ENCODE measurements at regions not wholly inside any gene's neighbourhood (a gene's known extent, or its start where the extent isn't known, plus 50 kb on each side); places are given as distances from the start of the nearest gene placed in this dataset.

GRCh38 chr6:131418441-131418840, 154.6 kb upstream of the ARG1 start:
- DNase-seq (no peak), ATAC-seq (ENCODE audit: insufficient read depth, low FRiP score) (no peak)
- Histone ChIP-seq H3K9ac (ENCODE audit: insufficient read depth in 1 of 2, low read length in 2 of 2) (no peak overlapping the region), H3K4me3 (no peak overlapping the region), H3K27me3 (ENCODE audit: control insufficient read depth in 3 of 3, insufficient read depth in 3 of 3, low read length in 2 of 3) (no peaks in the 10 kb centered on the region), H3K9me3 (ENCODE audit: control insufficient read depth in 4 of 4, insufficient read depth in 3 of 4, low read length in 3 of 4) (peaks cover 0 to 3% (median 0%) of the 10 kb centered on the region in 4 donors), H3K4me1 (ENCODE audit: control insufficient read depth in 5 of 5, insufficient read depth in 5 of 5, low read length in 5 of 5) (no peaks in the 10 kb centered on the region), H3K27ac (ENCODE audit: low read depth in 1 of 2, low read length in 1 of 2) (no peak overlapping the region), H3K36me3 (ENCODE audit: control insufficient read depth in 4 of 4, insufficient read depth in 4 of 4, low read length in 4 of 4) (no peaks in the 10 kb centered on the region)
- TF ChIP-seq CTCF (IDR thresholded peaks at IDR 0.05; ENCODE audit: control extremely low read depth, extremely low read depth), result no peak
- WGBS, 2 donors, result 63 to 68% methylated on average over 5 of the region's 5 CpGs

- 37 to 72% methylated on average over 1 of the region's 1 CpG for WGBS, 2 donors
- no peak for TF ChIP-seq CTCF (IDR thresholded peaks at IDR 0.05; ENCODE audit: control extremely low read depth, extremely low read depth)
Observed at GRCh38 chr6:131419702-131420101, 153.3 kb upstream of the ARG1 start.

GRCh38 chr6:131424016-131424415, 149.0 kb upstream of the ARG1 start:
- peaks cover 0 to 2% (median under 1%) of the 10 kb centered on the region in 4 donors for H3K9me3 ChIP-seq (ENCODE audit: control insufficient read depth in 4 of 4, insufficient read depth in 3 of 4, low read length in 3 of 4)
- no peak for TF ChIP-seq CTCF (IDR thresholded peaks at IDR 0.05; ENCODE audit: control extremely low read depth, extremely low read depth)
- H3K4me1 ChIP-seq (ENCODE audit: control insufficient read depth in 5 of 5, insufficient read depth in 5 of 5, low read length in 5 of 5), result no peaks in the 10 kb centered on the region
- ATAC-seq (ENCODE audit: insufficient read depth, low FRiP score) (no peak), DNase-seq (no peak)
- H3K4me3 ChIP-seq, result no peak overlapping the region
- no peak overlapping the region for H3K9ac ChIP-seq (ENCODE audit: insufficient read depth in 1 of 2, low read length in 2 of 2)
- no peak overlapping the region for H3K27ac ChIP-seq (ENCODE audit: low read depth in 1 of 2, low read length in 1 of 2)
- H3K27me3 ChIP-seq (ENCODE audit: control insufficient read depth in 3 of 3, insufficient read depth in 3 of 3, low read length in 2 of 3), result no peaks in the 10 kb centered on the region
- no peaks in the 10 kb centered on the region for H3K36me3 ChIP-seq (ENCODE audit: control insufficient read depth in 4 of 4, insufficient read depth in 4 of 4, low read length in 4 of 4)

More at GRCh38 chr6:131419702-131420101, 153.3 kb upstream of the ARG1 start:
- ATAC-seq (ENCODE audit: insufficient read depth, low FRiP score) (no peak), DNase-seq (no peak)
- Histone ChIP-seq H3K36me3 (ENCODE audit: control insufficient read depth in 4 of 4, insufficient read depth in 4 of 4, low read length in 4 of 4) (no peaks in the 10 kb centered on the region), H3K27me3 (ENCODE audit: control insufficient read depth in 3 of 3, insufficient read depth in 3 of 3, low read length in 2 of 3) (no peaks in the 10 kb centered on the region), H3K9me3 (ENCODE audit: control insufficient read depth in 4 of 4, insufficient read depth in 3 of 4, low read length in 3 of 4) (peaks cover 0 to 3% (median 0%) of the 10 kb centered on the region in 4 donors), H3K9ac (ENCODE audit: insufficient read depth in 1 of 2, low read length in 2 of 2) (no peak overlapping the region), H3K4me1 (ENCODE audit: control insufficient read depth in 5 of 5, insufficient read depth in 5 of 5, low read length in 5 of 5) (no peaks in the 10 kb centered on the region), H3K4me3 (no peak overlapping the region), H3K27ac (ENCODE audit: low read depth in 1 of 2, low read length in 1 of 2) (no peak overlapping the region)

GRCh38 chr6:131424475-131424874, 148.6 kb upstream of the ARG1 start:
- Histone ChIP-seq H3K27me3 (ENCODE audit: control insufficient read depth in 3 of 3, insufficient read depth in 3 of 3, low read length in 2 of 3) (no peaks in the 10 kb centered on the region), H3K4me1 (ENCODE audit: control insufficient read depth in 5 of 5, insufficient read depth in 5 of 5, low read length in 5 of 5) (no peaks in the 10 kb centered on the region), H3K9ac (ENCODE audit: insufficient read depth in 1 of 2, low read length in 2 of 2) (no peak overlapping the region), H3K9me3 (ENCODE audit: control insufficient read depth in 4 of 4, insufficient read depth in 3 of 4, low read length in 3 of 4) (peaks cover 0 to 2% (median 0%) of the 10 kb centered on the region in 4 donors), H3K36me3 (ENCODE audit: control insufficient read depth in 4 of 4, insufficient read depth in 4 of 4, low read length in 4 of 4) (no peaks in the 10 kb centered on the region), H3K4me3 (no peak overlapping the region), H3K27ac (ENCODE audit: low read depth in 1 of 2, low read length in 1 of 2) (no peak overlapping the region)
- WGBS, 2 donors, result 84 to 88% methylated on average over 4 of the region's 4 CpGs
- TF ChIP-seq CTCF (IDR thresholded peaks at IDR 0.05; ENCODE audit: control extremely low read depth, extremely low read depth), result no peak
- DNase-seq, result peak in 1 of 3 donors; percentile 23
- no peak for ATAC-seq (ENCODE audit: insufficient read depth, low FRiP score)
